HEK293 (cell line): ENCODE measurements at regions not wholly inside any gene's neighbourhood (a gene's known extent, or its start where the extent isn't known, plus 50 kb on each side); places are given as distances from the start of the nearest gene placed in this dataset.
"Not testable (repeated sequence)": the region's sequence is repeated elsewhere in the genome, so short reads cannot be mapped to it uniquely, and the experiment has no call there.

ENCODE experiments used
- CTCF ChIA-PET: fragments of 350-600 bp; formaldehyde crosslinking; extraction: SDS; loops from one replicate; lab custom pipeline; 2021; ENCODE audit warnings: antibody characterized with exemption; lab: Yijun Ruan, JAX
- POLR2A ChIA-PET: fragments of 300-600 bp; formaldehyde crosslinking; extraction: SDS; loops from one replicate; lab custom pipeline; 2020; ENCODE audit warnings: antibody characterized with exemption, inconsistent platforms; lab: Yijun Ruan, JAX
- H3K27ac ChIP-seq: fragments of 200-500 bp; sonication (Bioruptor generic); 2 replicates; pipeline ENCODE4 v1.5.1; 2014; ENCODE audit warnings: low read depth, low read length, control low read depth, inconsistent platforms; ENCODE audit errors: extremely low read depth
- H3K36me3 ChIP-seq, 2 experiments: fragments of 200-500 bp in 1 of 2; sonication (Bioruptor generic) in 1 of 2; 1 replicate in 1 of 2; 2 replicates in 1 of 2; pipeline ENCODE4 v1.5.1; 2014 to 2017; ENCODE audit warnings: inconsistent platforms in 2 of 2, low read length in 2 of 2; ENCODE audit not compliant: control insufficient read depth in 2 of 2, insufficient read depth in 1 of 2
- H3K4me1 ChIP-seq: fragments of 200-500 bp; sonication (Bioruptor generic); 2 replicates; pipeline ENCODE4 v1.5.1; 2014; ENCODE audit warnings: mild to moderate bottlenecking, low read length, inconsistent platforms; ENCODE audit not compliant: control insufficient read depth, insufficient read depth
- H3K4me3 ChIP-seq: 2 replicates; pipeline ENCODE4 v1.5.1; 2011; ENCODE audit warnings: low read depth, mild to moderate bottlenecking, control low read depth, low read length, moderate library complexity
- H3K9me3 ChIP-seq: fragments of 200-500 bp; sonication (Bioruptor generic); 2 replicates; pipeline ENCODE4 v1.5.1; 2014; ENCODE audit warnings: low read depth, low read length, inconsistent platforms; ENCODE audit not compliant: control insufficient read depth, insufficient read depth
- MYNN ChIP-seq: fragments of 450-650 bp; formaldehyde crosslinking; IDR thresholded peaks from 2 replicates; pipeline ENCODE4 v1.5.1; 2016; ENCODE audit warnings: missing biosample characterization, missing genetic modification characterization, borderline replicate concordance
- PRDM10 ChIP-seq: fragments of 450-650 bp; formaldehyde crosslinking; IDR thresholded peaks from 2 replicates; pipeline ENCODE4 v1.5.1; 2016; ENCODE audit warnings: missing biosample characterization, missing genetic modification characterization
- TSHZ1 ChIP-seq: fragments of 450-650 bp; formaldehyde crosslinking; IDR thresholded peaks from 2 replicates; pipeline ENCODE4 v1.5.1; 2016; ENCODE audit warnings: missing biosample characterization, missing genetic modification characterization, borderline replicate concordance
- ZBTB21 ChIP-seq: fragments of 450-650 bp; formaldehyde crosslinking; IDR thresholded peaks from 2 replicates; pipeline ENCODE4 v1.5.1; 2017; ENCODE audit warnings: missing biosample characterization, missing genetic modification characterization
- ZBTB48 ChIP-seq: fragments of 450-650 bp; formaldehyde crosslinking; IDR thresholded peaks from 2 replicates; pipeline ENCODE4 v1.5.1; 2016; ENCODE audit warnings: missing biosample characterization, missing genetic modification characterization
- ZBTB6 ChIP-seq: fragments of 450-650 bp; formaldehyde crosslinking; IDR thresholded peaks from 2 replicates; pipeline ENCODE4 v1.5.1; 2017; ENCODE audit warnings: missing biosample characterization, missing genetic modification characterization
- ZFHX2 ChIP-seq: fragments of 450-650 bp; formaldehyde crosslinking; conservative IDR thresholded peaks from 2 replicates; pipeline ENCODE4 v1.5.1; 2016; ENCODE audit warnings: missing biosample characterization, missing genetic modification characterization
- ZFP37 ChIP-seq: fragments of 450-650 bp; formaldehyde crosslinking; IDR thresholded peaks from 2 replicates; pipeline ENCODE4 v1.5.1; 2016; ENCODE audit warnings: missing biosample characterization, missing genetic modification characterization
- ZFP41 ChIP-seq: fragments of 450-650 bp; formaldehyde crosslinking; IDR thresholded peaks from 2 replicates; pipeline ENCODE4 v1.5.1; 2016; ENCODE audit warnings: missing biosample characterization, missing genetic modification characterization, borderline replicate concordance
- ZNF132 ChIP-seq: fragments of 450-650 bp; formaldehyde crosslinking; IDR thresholded peaks from 2 replicates; pipeline ENCODE4 v1.5.1; 2017; ENCODE audit warnings: missing biosample characterization, missing genetic modification characterization, borderline replicate concordance
- ZNF214 ChIP-seq: fragments of 450-650 bp; formaldehyde crosslinking; IDR thresholded peaks from 2 replicates; pipeline ENCODE4 v1.5.1; 2017; ENCODE audit warnings: missing biosample characterization, mild to moderate bottlenecking, missing genetic modification characterization, borderline replicate concordance
- ZNF280D ChIP-seq: fragments of 450-650 bp; formaldehyde crosslinking; IDR thresholded peaks from 2 replicates; pipeline ENCODE4 v1.5.1; 2016; ENCODE audit warnings: missing biosample characterization, missing genetic modification characterization
- ZNF416 ChIP-seq: fragments of 450-650 bp; formaldehyde crosslinking; IDR thresholded peaks from 2 replicates; pipeline ENCODE4 v1.5.1; 2016; ENCODE audit warnings: missing biosample characterization, missing genetic modification characterization
- ZNF621 ChIP-seq: fragments of 450-650 bp; formaldehyde crosslinking; IDR thresholded peaks from 2 replicates; pipeline ENCODE4 v1.5.1; 2017; ENCODE audit warnings: missing biosample characterization, missing genetic modification characterization

- TF ChIP-seq ZNF214 (tag by site-specific recombination) (no peak), ZFHX2 (tag by site-specific recombination) (no peak), ZFP37 (tag by site-specific recombination) (no peak), TSHZ1 (tag by site-specific recombination) (no peak)
- H3K9me3 ChIP-seq = no peaks in the 10 kb centered on the region
- H3K4me3 ChIP-seq = no peak overlapping the region
- POLR2A ChIA-PET = no interaction called here
- H3K4me1 ChIP-seq = no peaks in the 10 kb centered on the region
- CTCF ChIA-PET = interaction anchor here (0.8 kb wide), 1 partner anchor 12 kb away, joined by 3 read pairs; no protein-coding TSS in a partner anchor
- no peaks in the 10 kb centered on the region for H3K36me3 ChIP-seq
- no peak overlapping the region for H3K27ac ChIP-seq
Observed at GRCh38 chr5:166725593-166725992, 1565.9 kb upstream of the WWC1 start.

- Histone ChIP-seq H3K27ac (no peak overlapping the region), H3K36me3 (no peaks in the 10 kb centered on the region), H3K4me3 (no peak overlapping the region), H3K4me1 (no peaks in the 10 kb centered on the region)
- CTCF ChIA-PET = interaction anchor here (0.6 to 0.8 kb wide), 2 partner anchors 11 to 1178 kb away, joined by 3 read pairs; no protein-coding TSS in a partner anchor
- POLR2A ChIA-PET = no interaction called here
- TF ChIP-seq ZNF416 (tag by site-specific recombination) (no peak), ZBTB6 (tag by site-specific recombination) (no peak), ZNF132 (tag by site-specific recombination) (no peak), ZNF280D (tag by site-specific recombination) (no peak), MYNN (tag by site-specific recombination) (no peak), ZFP41 (tag by site-specific recombination) (no peak), ZBTB48 (tag by site-specific recombination) (no peak), ZNF621 (no peak), PRDM10 (tag by site-specific recombination) (no peak), ZBTB21 (tag by site-specific recombination) (no peak)
- TF ChIP-seq, all 188 proteins: peak for 0
- H3K9me3 ChIP-seq = no peaks in the 10 kb centered on the region
Observed at GRCh38 chr5:166726406-166726805, 1565.0 kb upstream of the WWC1 start.

- H3K4me3 ChIP-seq, H3K9me3 ChIP-seq, H3K36me3 ChIP-seq, H3K4me1 ChIP-seq, POLR2A ChIA-PET, H3K27ac ChIP-seq: not testable (repeated sequence)
- CTCF ChIA-PET = interaction anchor here (0.6 kb wide), 1 partner anchor 1894 kb away, joined by 3 read pairs; no protein-coding TSS in a partner anchor
Observed at GRCh38 chr5:166742951-166743350, 1548.5 kb upstream of the WWC1 start.
